Endothelial cell of umbilical vein (primary cell): ENCODE measurements at regions not wholly inside any gene's neighbourhood (a gene's known extent, or its start where the extent isn't known, plus 50 kb on each side); places are given as distances from the start of the nearest gene placed in this dataset.

Experiments used
- BruUV-seq: library from RNA; stranded (reverse); fragments of 400-500 nt; replicated peaks from 2 replicates; lab custom pipeline; 2021; lab: Mats Ljungman, UMichigan
- CTCF ChIA-PET: fragments of 300-600, 350-600 bp; sonication (Branson Sonifier 250); formaldehyde crosslinking; loops from one replicate; lab custom pipeline; 2021; ENCODE audit warnings: antibody characterized with exemption, inconsistent platforms; lab: Charles Lee
- POLR2A ChIA-PET: fragments of 300-600, 350-600 bp; sonication (Branson Sonifier 250); formaldehyde crosslinking; loops from one replicate; lab custom pipeline; 2021; ENCODE audit warnings: antibody characterized with exemption, inconsistent platforms; lab: Charles Lee
- DNase-seq: peaks from one replicate; pipeline ENCODE4 v3.0.0-alpha.2; 2011; ENCODE audit warnings: low read depth, low spot score
- FAIRE-seq: peaks from 2 replicates; lab custom pipeline; 2011; peaks lifted over from hg19 to GRCh38; lab: Jason Lieb, UNC
- H2AFZ ChIP-seq: 2 replicates; pipeline ENCODE4 v1.6.0; 2012; ENCODE audit warnings: low read depth, low read length, control low read depth, inconsistent platforms
- H3K27ac ChIP-seq: 2 replicates; pipeline ENCODE4 v1.5.1; 2011; ENCODE audit warnings: low read depth, mild to moderate bottlenecking, control low read depth, low read length, moderate library complexity; ENCODE audit not compliant: insufficient read depth
- H3K27me3 ChIP-seq, 2 experiments: 2 replicates each; pipeline versions ENCODE4 v1.6.0 to v1.6.1; 2011; ENCODE audit warnings: low read length in 2 of 2, mixed read lengths in 1 of 2; ENCODE audit not compliant: control insufficient read depth in 2 of 2, insufficient read depth in 2 of 2
- H3K36me3 ChIP-seq, 2 experiments: 2 replicates in 1 of 2; 3 replicates in 1 of 2; pipeline ENCODE4 v1.5.1; 2011; ENCODE audit warnings: low read length in 2 of 2, mild to moderate bottlenecking in 1 of 2, moderate library complexity in 1 of 2; ENCODE audit not compliant: control insufficient read depth in 2 of 2, insufficient read depth in 2 of 2; ENCODE audit errors: extremely low read depth in 1 of 2
- H3K4me1 ChIP-seq: 3 replicates; pipeline ENCODE4 v1.5.1; 2011; ENCODE audit warnings: mild to moderate bottlenecking, low read length; ENCODE audit not compliant: control insufficient read depth, insufficient read depth; ENCODE audit errors: extremely low read depth
- H3K4me2 ChIP-seq: 2 replicates; pipeline ENCODE4 v1.6.1; 2011; ENCODE audit warnings: low read length, control low read depth, mixed read lengths; ENCODE audit not compliant: insufficient read depth
- H3K4me3 ChIP-seq, 3 experiments: fragments of 200-600 bp in 1 of 3; sonication (generic), shearing (Covaris generic) in 1 of 3; replicated peaks in 1 of 3; 2 replicates each; pipeline ENCODE4 v1.5.1; 2011 to 2016; ENCODE audit warnings: control low read depth in 3 of 3, low read length in 3 of 3, mild to moderate bottlenecking in 2 of 3, inconsistent platforms in 1 of 3, low read depth in 1 of 3, moderate library complexity in 1 of 3; ENCODE audit not compliant: insufficient read depth in 1 of 3
- H3K79me2 ChIP-seq: 2 replicates; pipeline ENCODE4 v1.6.0; 2012; ENCODE audit warnings: low read length, inconsistent platforms; ENCODE audit not compliant: control insufficient read depth, insufficient read depth
- H3K9ac ChIP-seq: replicated peaks from 2 replicates; pipeline ENCODE3; 2011; ENCODE audit warnings: low read length, control low read depth; ENCODE audit not compliant: insufficient read depth; ENCODE audit errors: extremely low read depth
- H3K9me1 ChIP-seq: replicated peaks from 3 replicates; pipeline ENCODE4 v1.6.0; 2011; ENCODE audit warnings: mild to moderate bottlenecking, low read length; ENCODE audit not compliant: control insufficient read depth, insufficient read depth; ENCODE audit errors: extremely low read depth
- H3K9me3 ChIP-seq: replicated peaks from 2 replicates; pipeline ENCODE4 v1.5.1; 2012; ENCODE audit warnings: low read length, inconsistent platforms; ENCODE audit not compliant: control insufficient read depth, insufficient read depth
- H4K20me1 ChIP-seq: replicated peaks from 2 replicates; pipeline ENCODE3; 2011; ENCODE audit warnings: mild to moderate bottlenecking, low read length; ENCODE audit not compliant: control insufficient read depth, insufficient read depth; ENCODE audit errors: extremely low read depth
- CTCF ChIP-seq, 2 donors: IDR thresholded peaks; 1 replicate in 1 of 2; 2 replicates in 1 of 2; pipeline ENCODE4 v1.5.1; 2011; ENCODE audit warnings: low read length in 2 of 2, mild to moderate bottlenecking in 2 of 2, moderate library complexity in 2 of 2, control low read depth in 1 of 2, inconsistent platforms in 1 of 2, low read depth in 1 of 2; ENCODE audit not compliant: insufficient read depth in 1 of 2; ENCODE audit errors: extremely low read depth in 1 of 2
- EZH2 ChIP-seq: IDR thresholded peaks from 2 replicates; pipeline ENCODE4 v1.6.1; 2012; ENCODE audit warnings: borderline replicate concordance, low read depth, mild to moderate bottlenecking, moderate library complexity, low read length, inconsistent platforms; ENCODE audit not compliant: severe bottlenecking
- FOS ChIP-seq: IDR thresholded peaks from 2 replicates; pipeline ENCODE4 v1.6.1; 2011; ENCODE audit warnings: mild to moderate bottlenecking, low read length, moderate library complexity, borderline replicate concordance; ENCODE audit not compliant: insufficient read depth
- GATA2 ChIP-seq: IDR thresholded peaks from 2 replicates; pipeline ENCODE4 v1.7.0; 2011; ENCODE audit warnings: low read depth, mild to moderate bottlenecking, moderate library complexity, mixed read lengths, low read length; ENCODE audit not compliant: insufficient read length, insufficient read depth
- JUN ChIP-seq: IDR thresholded peaks from 2 replicates; pipeline ENCODE4 v1.6.1; 2011; ENCODE audit warnings: borderline replicate concordance, low read depth; ENCODE audit not compliant: insufficient read length, insufficient read depth
- POLR2A ChIP-seq: IDR thresholded peaks from 2 replicates; pipeline ENCODE4 v1.6.1; 2012; ENCODE audit warnings: low read depth, mild to moderate bottlenecking, control low read depth, low read length
- POLR2AphosphoS5 ChIP-seq: IDR thresholded peaks from 2 replicates; pipeline ENCODE4 v1.6.1; 2012; ENCODE audit warnings: low read depth, mild to moderate bottlenecking, control low read depth, low read length, moderate library complexity; ENCODE audit not compliant: insufficient read depth
- dilution Hi-C: fragments of 300-500 bp; cut with MboI; formaldehyde crosslinking; loops from one replicate; pipeline ENCODE4 v1.15.0; 2019; ENCODE audit warnings: low sequenced_read_pairs; ENCODE audit not compliant: extremely low pct_ligation_motif_present
- intact Hi-C: fragments of 100-400 bp; cut with micrococcal nuclease; formaldehyde crosslinking; loops from one replicate; pipeline ENCODE4 v1.10.0; 2022
- TF ChIP-seq, protein P1 (sequence below): IDR thresholded peaks from 2 replicates; pipeline ENCODE4 v1.6.1; 2011; ENCODE audit not compliant: insufficient read depth, insufficient read length

- dilution Hi-C loops (no loop called here), intact Hi-C loops (loop anchor here (1.0 to 5.0 kb wide), 8 partner anchors 77 to 369 kb away; partner anchors contain the start of gene PRICKLE2)
- no peaks in the 10 kb centered on the region for H3K4me1 ChIP-seq
- H3K27me3 ChIP-seq, result peaks cover 0 to 6% of the 10 kb centered on the region in 2 experiments
- no peak overlapping the region for H3K4me2 ChIP-seq
- peak; percentile 47 for FAIRE-seq
- H3K36me3 ChIP-seq, result no peaks in the 10 kb centered on the region
- TF ChIP-seq CTCF (IDR thresholded peaks at IDR 0.05; ENCODE audit: extremely low read depth in 1 of 2, insufficient read depth in 1 of 2, low read depth in 1 of 2, low read length in 2 of 2) (peak; percentile 61 to 63), FOS (no peak)
- H3K9ac ChIP-seq, result no peak overlapping the region
- H4K20me1 ChIP-seq, result no peaks in the 10 kb centered on the region
- H3K4me3 ChIP-seq, result no peak overlapping the region
- H3K9me3 ChIP-seq, result no peaks in the 10 kb centered on the region
- no peaks in the 10 kb centered on the region for H3K79me2 ChIP-seq
- H2AFZ ChIP-seq, result no peak overlapping the region
- ChIA-PET CTCF (interaction anchor here (1.1 to 9.3 kb wide), 9 partner anchors 26 to 372 kb away, joined by 3 to 112 read pairs (median 6); partner anchors contain the start of gene PRICKLE2), POLR2A (no interaction called here)
- no peaks in the 10 kb centered on the region for H3K9me1 ChIP-seq
- DNase-seq, result peak; percentile 77
- no peak overlapping the region for H3K27ac ChIP-seq
- no TSS peak for BruUV-seq
Observed at GRCh38 chr3:64399205-64399800, 174.0 kb upstream of the PRICKLE2 start.

DNA sequence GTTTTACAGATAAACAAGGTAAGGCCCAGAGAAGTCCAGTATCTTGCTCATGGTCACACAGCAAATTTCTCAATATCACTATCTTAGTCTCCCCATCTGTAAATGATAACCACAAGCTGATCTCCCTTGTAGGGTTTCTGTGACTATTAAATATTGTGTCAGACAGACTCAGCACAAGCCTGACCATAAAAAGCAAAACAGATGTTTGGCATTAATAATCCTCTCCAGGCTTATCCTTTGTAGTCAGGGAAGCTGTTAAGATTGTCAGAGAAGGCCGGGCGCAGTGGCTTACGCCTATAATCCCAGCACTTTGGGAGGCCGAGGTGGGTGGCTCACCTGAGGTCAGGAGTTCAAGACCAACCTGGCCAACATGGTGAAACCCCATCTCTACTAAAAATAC is 173.2 kb upstream of the PRICKLE2 start:
- Histone ChIP-seq H3K9ac (no peak overlapping the region), H4K20me1 (no peaks in the 10 kb centered on the region), H2AFZ (no peak overlapping the region), H3K27me3 (peaks cover 0 to 6% of the 10 kb centered on the region in 2 experiments), H3K9me3 (no peaks in the 10 kb centered on the region), H3K27ac (no peak overlapping the region), H3K79me2 (no peaks in the 10 kb centered on the region), H3K9me1 (no peaks in the 10 kb centered on the region), H3K36me3 (no peaks in the 10 kb centered on the region), H3K4me1 (no peaks in the 10 kb centered on the region), H3K4me2 (no peak overlapping the region), H3K4me3 (no peak overlapping the region)
- TF ChIP-seq FOS (no peak), EZH2 (no peak), CTCF (IDR thresholded peaks at IDR 0.05; ENCODE audit: extremely low read depth in 1 of 2, insufficient read depth in 1 of 2, low read depth in 1 of 2, low read length in 2 of 2) (no peak), POLR2AphosphoS5 (no peak), POLR2A (no peak), JUN (no peak), GATA2 (no peak)
- TF ChIP-seq, protein P1, sequence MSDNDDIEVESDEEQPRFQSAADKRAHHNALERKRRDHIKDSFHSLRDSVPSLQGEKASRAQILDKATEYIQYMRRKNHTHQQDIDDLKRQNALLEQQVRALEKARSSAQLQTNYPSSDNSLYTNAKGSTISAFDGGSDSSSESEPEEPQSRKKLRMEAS, result no peak
- intact Hi-C loops, result loop anchor here (2.0 to 5.0 kb wide), 3 partner anchors 76 to 211 kb away; no protein-coding TSS in a partner anchor
- no peak for DNase-seq
- no peak for FAIRE-seq
- POLR2A ChIA-PET, result no interaction called here
- CTCF ChIA-PET, result interaction anchor here (1.1 to 9.3 kb wide), 8 partner anchors 79 to 371 kb away, joined by 3 to 112 read pairs (median 6); partner anchors contain the start of gene PRICKLE2
- no TSS peak for BruUV-seq
- dilution Hi-C loops, result no loop called here
